ENCODE measurements at regions not wholly inside any gene's neighbourhood (a gene's known extent, or its start where the extent isn't known, plus 50 kb on each side); places are given as distances from the start of the nearest gene placed in this dataset.

GRCh38 chr1:34415140-34415539 is 238.4 kb downstream of the C1orf94 start:
- H3K4me3 ChIP-seq: no peak overlapping the region
- WGBS, 4 donors: 55 to 82% (median 73%) methylated on average over 6 of the region's 6 CpGs
- H3K36me3 ChIP-seq (replicated peaks in 1 of 2): no peaks in the 10 kb centered on the region
- no peaks in the 10 kb centered on the region for H3K27me3 ChIP-seq
- no peaks in the 10 kb centered on the region for H3K4me1 ChIP-seq (replicated peaks in 1 of 2)
- no peak for DNase-seq
- intact Hi-C loops (cut with DNase I): no loop called here
- TF ChIP-seq CTCF (IDR thresholded peaks at IDR 0.05): no peak
- TF ChIP-seq POLR2A (IDR thresholded peaks at IDR 0.05): no peak
- H3K27ac ChIP-seq: no peak overlapping the region
- no peaks in the 10 kb centered on the region for H3K9me3 ChIP-seq (replicated peaks in 1 of 3)

GRCh38 chr1:34418166-34418565 is 241.5 kb downstream of the C1orf94 start:
- Histone ChIP-seq H3K36me3 (replicated peaks in 1 of 2) (no peaks in the 10 kb centered on the region), H3K27me3 (no peaks in the 10 kb centered on the region), H3K4me1 (replicated peaks in 1 of 2) (no peaks in the 10 kb centered on the region), H3K4me3 (no peak overlapping the region), H3K9me3 (replicated peaks in 1 of 3) (no peaks in the 10 kb centered on the region), H3K27ac (no peak overlapping the region)
- intact Hi-C loops (cut with DNase I): no loop called here
- no peak for DNase-seq
- WGBS, 4 donors: 77 to 94% (median 84%) methylated on average over 3 of the region's 3 CpGs
- TF ChIP-seq POLR2A (IDR thresholded peaks at IDR 0.05): no peak

GRCh38 chr1:34419663-34420136 is 243.0 kb downstream of the C1orf94 start:
- WGBS, 4 donors: 61 to 80% (median 65%) methylated on average over 3 to 5 of the region's 5 CpGs
- no peak for TF ChIP-seq POLR2A (IDR thresholded peaks at IDR 0.05)
- no peak for TF ChIP-seq CTCF (IDR thresholded peaks at IDR 0.05)
- intact Hi-C loops (cut with DNase I): no loop called here

GRCh38 chr1:34425046-34425445 is 248.3 kb downstream of the C1orf94 start:
- intact Hi-C loops (cut with DNase I): no loop called here
- Histone ChIP-seq H3K4me1 (replicated peaks in 1 of 2) (no peaks in the 10 kb centered on the region), H3K27me3 (no peaks in the 10 kb centered on the region), H3K36me3 (replicated peaks in 1 of 2) (no peaks in the 10 kb centered on the region), H3K4me3 (no peak overlapping the region), H3K27ac (no peak overlapping the region), H3K9me3 (replicated peaks in 1 of 3) (no peaks in the 10 kb centered on the region)
- no peak for DNase-seq
- WGBS, 4 donors: 72 to 80% (median 77%) methylated on average over 5 of the region's 5 CpGs
- TF ChIP-seq POLR2A (IDR thresholded peaks at IDR 0.05) (no peak), CTCF (IDR thresholded peaks at IDR 0.05) (no peak)

More at GRCh38 chr1:34419663-34420136, 243.0 kb downstream of the C1orf94 start:
- H3K4me3 ChIP-seq: no peak overlapping the region
- H3K4me1 ChIP-seq (replicated peaks in 1 of 2): no peaks in the 10 kb centered on the region
- no peaks in the 10 kb centered on the region for H3K9me3 ChIP-seq (replicated peaks in 1 of 3)
- H3K27me3 ChIP-seq: no peaks in the 10 kb centered on the region
- H3K36me3 ChIP-seq (replicated peaks in 1 of 2): no peaks in the 10 kb centered on the region
- no peak overlapping the region for H3K27ac ChIP-seq
- no peak for DNase-seq

GRCh38 chr1:34425785-34426184 is 249.1 kb downstream of the C1orf94 start:
- Histone ChIP-seq H3K27ac (no peak overlapping the region), H3K4me1 (replicated peaks in 1 of 2) (no peaks in the 10 kb centered on the region), H3K4me3 (no peak overlapping the region), H3K27me3 (no peaks in the 10 kb centered on the region), H3K36me3 (replicated peaks in 1 of 2) (no peaks in the 10 kb centered on the region), H3K9me3 (replicated peaks in 1 of 3) (no peaks in the 10 kb centered on the region)
- TF ChIP-seq POLR2A (IDR thresholded peaks at IDR 0.05) (no peak), CTCF (IDR thresholded peaks at IDR 0.05) (no peak)
- DNase-seq: no peak
- 35 to 45% (median 40%) methylated on average over 2 of the region's 2 CpGs for WGBS, 4 donors
- intact Hi-C loops (cut with DNase I): no loop called here

Measured in adrenal gland (tissue), 9 donors.